Mammary epithelial cell (primary cell): ENCODE measurements at regions not wholly inside any gene's neighbourhood (a gene's known extent, or its start where the extent isn't known, plus 50 kb on each side); places are given as distances from the start of the nearest gene placed in this dataset.

Experiments used
- EZH2 ChIP-seq: IDR thresholded peaks from 2 replicates; pipeline ENCODE4 v1.6.1; 2012; ENCODE audit warnings: low read length, inconsistent platforms, borderline replicate concordance
- TF ChIP-seq, protein P1 (sequence below), 2 donors: IDR thresholded peaks in 1 of 2; conservative IDR thresholded peaks in 1 of 2; 2 replicates each; pipeline ENCODE4 v1.5.1; 2011 to 2012; ENCODE audit warnings: inconsistent platforms in 2 of 2, low read length in 2 of 2, mild to moderate bottlenecking in 2 of 2, control low read depth in 1 of 2, low read depth in 1 of 2; ENCODE audit not compliant: insufficient read depth in 1 of 2; ENCODE audit errors: extremely low read depth in 1 of 2

DNA sequence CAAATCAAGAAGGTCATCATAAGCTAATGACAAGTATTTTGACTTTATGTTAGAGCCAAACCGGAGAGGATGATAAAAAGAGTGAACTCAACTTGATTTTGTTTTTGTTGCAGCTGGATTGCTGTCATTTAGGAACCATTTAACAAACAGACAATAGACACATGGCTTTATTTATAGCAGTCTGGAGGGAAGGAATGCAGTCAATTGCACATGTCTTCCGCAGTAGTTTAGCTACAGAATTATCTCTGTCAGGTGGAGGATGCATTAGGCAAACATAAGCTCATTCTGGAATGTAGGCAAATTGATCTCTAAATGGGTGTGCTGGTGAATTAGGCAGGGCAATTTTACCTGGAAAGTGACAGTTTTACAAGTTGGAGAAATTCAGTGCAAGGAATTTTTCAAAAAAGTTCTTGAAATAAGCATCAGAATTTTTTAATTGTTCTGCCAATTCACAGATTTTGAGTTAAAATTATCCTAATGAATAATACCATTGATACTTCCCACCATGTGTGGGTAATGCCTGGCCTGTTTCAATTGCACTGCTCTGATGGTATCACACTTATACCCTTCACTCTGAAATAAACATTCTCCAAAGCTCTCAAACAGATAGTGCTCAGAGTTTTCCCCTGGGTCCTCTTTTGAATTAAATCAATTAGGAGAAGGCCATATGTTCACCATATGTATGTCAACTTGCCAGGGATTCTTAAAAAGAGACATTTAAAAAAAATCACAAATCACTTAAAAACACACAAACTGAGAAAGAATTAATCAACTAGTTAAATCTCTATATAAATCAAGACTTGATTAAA lies 318.3 kb downstream of the NDFIP2 start:
- TF ChIP-seq, protein P1, sequence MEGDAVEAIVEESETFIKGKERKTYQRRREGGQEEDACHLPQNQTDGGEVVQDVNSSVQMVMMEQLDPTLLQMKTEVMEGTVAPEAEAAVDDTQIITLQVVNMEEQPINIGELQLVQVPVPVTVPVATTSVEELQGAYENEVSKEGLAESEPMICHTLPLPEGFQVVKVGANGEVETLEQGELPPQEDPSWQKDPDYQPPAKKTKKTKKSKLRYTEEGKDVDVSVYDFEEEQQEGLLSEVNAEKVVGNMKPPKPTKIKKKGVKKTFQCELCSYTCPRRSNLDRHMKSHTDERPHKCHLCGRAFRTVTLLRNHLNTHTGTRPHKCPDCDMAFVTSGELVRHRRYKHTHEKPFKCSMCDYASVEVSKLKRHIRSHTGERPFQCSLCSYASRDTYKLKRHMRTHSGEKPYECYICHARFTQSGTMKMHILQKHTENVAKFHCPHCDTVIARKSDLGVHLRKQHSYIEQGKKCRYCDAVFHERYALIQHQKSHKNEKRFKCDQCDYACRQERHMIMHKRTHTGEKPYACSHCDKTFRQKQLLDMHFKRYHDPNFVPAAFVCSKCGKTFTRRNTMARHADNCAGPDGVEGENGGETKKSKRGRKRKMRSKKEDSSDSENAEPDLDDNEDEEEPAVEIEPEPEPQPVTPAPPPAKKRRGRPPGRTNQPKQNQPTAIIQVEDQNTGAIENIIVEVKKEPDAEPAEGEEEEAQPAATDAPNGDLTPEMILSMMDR (conservative IDR thresholded peaks at IDR 0.05 in 1 of 2, IDR thresholded peaks at IDR 0.05 in 1 of 2; ENCODE audit: extremely low read depth in 1 of 2, insufficient read depth in 1 of 2, low read depth in 1 of 2, low read length in 2 of 2), result no peak
- no peak for TF ChIP-seq EZH2
